ENCODE measurements at regions not wholly inside any gene's neighbourhood (a gene's known extent, or its start where the extent isn't known, plus 50 kb on each side); places are given as distances from the start of the nearest gene placed in this dataset.

DNA sequence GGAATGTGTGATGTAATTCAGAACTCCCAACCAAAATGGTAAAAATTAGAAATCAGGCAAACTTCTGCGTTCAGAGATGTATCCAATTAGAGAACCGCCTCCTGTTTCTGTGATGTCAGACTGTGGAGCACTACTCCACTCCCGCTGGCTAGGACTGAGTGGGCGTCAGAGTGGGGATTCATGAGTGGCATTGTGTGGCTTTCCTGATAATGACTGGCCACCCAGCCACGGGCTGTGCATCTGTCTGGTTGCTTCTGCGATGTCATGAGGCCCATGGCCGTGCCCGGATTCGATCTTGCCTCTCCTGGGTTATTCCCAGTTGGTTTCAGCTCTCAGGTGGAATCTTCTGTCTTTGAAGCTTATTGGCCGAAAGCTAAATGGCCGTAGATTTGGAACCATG lies 87.1 kb upstream of the KCNA1 start:
- Histone ChIP-seq H3K4me1 (no peaks in the 10 kb centered on the region), H3K9me3 (no peaks in the 10 kb centered on the region), H3K27me3 (no peaks in the 10 kb centered on the region), H3K36me3 (no peaks in the 10 kb centered on the region), H3K27ac (no peak overlapping the region), H3K4me3 (no peak overlapping the region)
- DNase-seq (ENCODE audit: low spot score in 2 of 2), result no peak
- intact Hi-C loops (cut with DNase I; ENCODE audit: low total_unique reads), result no loop called here
- TF ChIP-seq POLR2A (IDR thresholded peaks at IDR 0.05), result no peak
- no peak for TF ChIP-seq CTCF (IDR thresholded peaks at IDR 0.05)
- no peak for TF ChIP-seq POLR2AphosphoS5 (IDR thresholded peaks at IDR 0.05)

DNA sequence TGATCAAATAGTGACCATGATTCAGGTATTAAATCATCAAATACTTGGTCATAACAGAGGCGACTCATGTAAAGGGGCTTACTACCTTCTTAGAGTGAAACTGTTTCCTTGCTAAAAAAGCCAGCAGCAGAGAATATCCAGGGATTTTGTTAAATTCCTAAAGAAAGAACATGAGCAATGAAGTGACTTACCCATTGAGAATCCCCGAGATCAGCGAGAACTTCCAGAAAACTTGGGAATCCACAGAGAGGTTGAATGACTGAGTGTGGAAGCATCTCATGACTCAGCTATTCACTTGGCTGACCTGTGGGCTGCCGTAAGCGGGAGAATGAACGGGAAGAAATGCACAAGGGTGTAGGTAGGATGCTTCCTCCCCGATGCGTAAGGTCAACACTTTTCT lies 85.3 kb upstream of the KCNA1 start:
- Histone ChIP-seq H3K4me3 (no peak overlapping the region), H3K27ac (no peak overlapping the region), H3K27me3 (peaks cover 0 to 9% of the 10 kb centered on the region in 2 donors), H3K9me3 (no peaks in the 10 kb centered on the region), H3K4me1 (no peaks in the 10 kb centered on the region), H3K36me3 (no peaks in the 10 kb centered on the region)
- TF ChIP-seq CTCF (IDR thresholded peaks at IDR 0.05), result no peak
- no peak for TF ChIP-seq POLR2A (IDR thresholded peaks at IDR 0.05)
- TF ChIP-seq POLR2AphosphoS5 (IDR thresholded peaks at IDR 0.05), result no peak
- no peak for DNase-seq (ENCODE audit: low spot score in 2 of 2)
- intact Hi-C loops (cut with DNase I; ENCODE audit: low total_unique reads), result no loop called here

DNA sequence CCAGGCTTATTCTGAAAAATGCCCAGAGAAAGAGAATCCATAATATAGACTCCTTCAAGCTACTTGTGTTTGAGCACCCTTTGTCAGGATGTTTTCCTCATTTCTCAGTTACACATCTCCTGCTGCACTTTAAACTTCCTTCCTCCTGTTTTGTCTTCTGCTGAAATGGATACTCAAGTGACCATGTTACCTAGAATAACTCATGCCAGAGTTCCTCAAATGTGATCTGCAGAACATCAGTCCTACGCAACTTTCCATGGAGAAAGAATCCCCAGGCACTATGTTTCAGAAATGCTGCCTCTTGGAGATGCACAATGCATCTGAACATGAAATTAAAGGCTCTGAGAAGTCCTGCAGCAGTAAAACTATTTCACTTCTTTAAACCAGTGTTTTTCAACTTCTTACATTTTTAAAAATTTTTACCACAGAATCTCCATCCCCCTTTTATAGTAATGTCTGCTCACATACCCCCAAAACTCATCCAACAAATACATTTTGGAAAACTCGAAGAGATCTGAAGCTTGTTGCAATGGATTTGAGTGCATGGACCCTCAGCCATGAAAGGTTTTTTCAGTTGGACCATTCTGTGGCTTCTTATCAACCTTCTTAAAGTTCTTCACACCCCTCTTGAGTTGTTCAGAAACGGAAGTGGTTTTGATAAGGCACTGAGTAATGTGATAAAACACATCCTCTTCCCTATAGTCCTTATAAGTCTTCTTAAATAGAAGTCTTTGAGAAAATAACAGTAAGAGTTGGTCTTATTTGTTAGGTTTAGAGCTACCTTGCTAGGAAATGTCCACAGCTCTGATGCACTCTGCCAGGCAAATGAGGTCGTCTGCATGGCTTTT lies 84.5 kb upstream of the KCNA1 start:
- intact Hi-C loops (cut with DNase I; ENCODE audit: low total_unique reads), result no loop called here
- Histone ChIP-seq H3K4me3 (no peak overlapping the region), H3K4me1 (no peaks in the 10 kb centered on the region), H3K27me3 (peaks cover 0 to 10% of the 10 kb centered on the region in 2 donors), H3K27ac (no peak overlapping the region), H3K9me3 (no peaks in the 10 kb centered on the region), H3K36me3 (no peaks in the 10 kb centered on the region)
- no peak for DNase-seq (ENCODE audit: low spot score in 2 of 2)
- TF ChIP-seq POLR2A (IDR thresholded peaks at IDR 0.05) (no peak), POLR2AphosphoS5 (IDR thresholded peaks at IDR 0.05) (no peak), CTCF (IDR thresholded peaks at IDR 0.05) (no peak)

DNA sequence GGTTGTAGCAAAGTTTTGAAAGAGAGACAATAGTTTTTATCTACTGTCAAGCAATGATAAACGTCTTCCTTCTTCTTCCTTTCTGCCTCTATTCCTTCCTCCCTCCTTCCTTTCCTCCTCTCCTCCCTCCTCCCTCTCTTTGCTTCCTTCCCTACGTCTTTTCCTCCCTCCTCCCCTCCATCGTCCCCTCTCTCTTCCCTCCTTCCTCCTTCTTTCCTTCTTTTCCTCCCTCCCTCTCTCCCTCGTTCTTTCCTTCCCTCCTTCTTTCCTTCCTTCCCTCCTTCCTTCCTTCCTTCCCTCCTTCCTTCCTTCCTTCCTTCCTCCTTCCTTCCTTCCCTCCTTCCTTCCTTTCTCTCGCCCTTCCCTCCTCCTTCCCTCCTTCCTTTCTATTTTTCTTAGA lies 82.8 kb upstream of the KCNA1 start:
- TF ChIP-seq POLR2A (IDR thresholded peaks at IDR 0.05) (no peak), POLR2AphosphoS5 (IDR thresholded peaks at IDR 0.05) (no peak), CTCF (IDR thresholded peaks at IDR 0.05) (no peak)
- no peak overlapping the region for H3K4me3 ChIP-seq
- no peak overlapping the region for H3K27ac ChIP-seq
- H3K27me3 ChIP-seq, result peaks cover 0 to 10% of the 10 kb centered on the region in 2 donors
- H3K9me3 ChIP-seq, result no peaks in the 10 kb centered on the region
- DNase-seq (ENCODE audit: low spot score in 2 of 2), result no peak
- no peaks in the 10 kb centered on the region for H3K4me1 ChIP-seq
- intact Hi-C loops (cut with DNase I; ENCODE audit: low total_unique reads), result no loop called here
- no peaks in the 10 kb centered on the region for H3K36me3 ChIP-seq

- intact Hi-C loops (cut with DNase I; ENCODE audit: low total_unique reads), result no loop called here
- no peak for DNase-seq (ENCODE audit: low spot score in 2 of 2)
- no peak for TF ChIP-seq CTCF (IDR thresholded peaks at IDR 0.05)
- H3K27ac ChIP-seq, result no peak overlapping the region
- peaks cover 2 to 5% of the 10 kb centered on the region in 2 donors for H3K9me3 ChIP-seq
- H3K4me3 ChIP-seq, result no peak overlapping the region
- no peaks in the 10 kb centered on the region for H3K36me3 ChIP-seq
- peaks cover 0 to 10% of the 10 kb centered on the region in 2 donors for H3K27me3 ChIP-seq
- no peaks in the 10 kb centered on the region for H3K4me1 ChIP-seq
These were observed 81.5 kb upstream of the KCNA1 start for GRCh38 chr12:4828176-4828575.
